A673 (cell line): ENCODE measurements at regions not wholly inside any gene's neighbourhood (a gene's known extent, or its start where the extent isn't known, plus 50 kb on each side); places are given as distances from the start of the nearest gene placed in this dataset.

Experiments used
- BruUV-seq: library from RNA; stranded (reverse); fragments of 400-500 nt; replicated peaks from 2 replicates; lab custom pipeline; 2021; lab: Mats Ljungman, UMichigan
- CTCF ChIA-PET: fragments of 300-600 bp; sonication (Branson Sonifier 250); formaldehyde crosslinking; loops from one replicate; lab custom pipeline; 2022; ENCODE audit warnings: antibody characterized with exemption; lab: Charles Lee
- POLR2A ChIA-PET: fragments of 300-600 bp; sonication (Branson Sonifier 250); formaldehyde crosslinking; loops from one replicate; lab custom pipeline; 2022; ENCODE audit warnings: antibody characterized with exemption; ENCODE audit not compliant: low non-redundant PET; lab: Charles Lee
- DNase-seq: peaks from one replicate; pipeline ENCODE4 v3.0.0-alpha.2; 2015; ENCODE audit warnings: low spot score
- H3K27ac ChIP-seq: fragments of 200-600 bp; sonication (generic); 2 replicates; pipeline ENCODE4 v1.5.1; 2016; ENCODE audit warnings: mixed run types, low read depth, mild to moderate bottlenecking, mixed read lengths, antibody characterized with exemption, low read length; ENCODE audit not compliant: poor library complexity, severe bottlenecking
- H3K27me3 ChIP-seq: fragments of 200-600 bp; sonication (generic); replicated peaks from 2 replicates; pipeline ENCODE4 v1.6.1; 2017; ENCODE audit warnings: mixed run types, low read depth, mild to moderate bottlenecking, mixed read lengths, antibody characterized with exemption, low read length; ENCODE audit not compliant: insufficient read depth, poor library complexity
- H3K36me3 ChIP-seq: fragments of 200-600 bp; sonication (generic); 2 replicates; pipeline ENCODE4 v1.6.1; 2016; ENCODE audit warnings: mixed run types, mild to moderate bottlenecking, mixed read lengths, antibody characterized with exemption, low read length; ENCODE audit not compliant: insufficient read depth, poor library complexity, severe bottlenecking
- H3K4me1 ChIP-seq: fragments of 200-600 bp; sonication (generic); 2 replicates; pipeline ENCODE4 v1.6.1; 2017; ENCODE audit warnings: mixed run types, mild to moderate bottlenecking, mixed read lengths, antibody characterized with exemption, low read length; ENCODE audit not compliant: insufficient read depth, poor library complexity, severe bottlenecking
- H3K4me3 ChIP-seq: fragments of 200-600 bp; sonication (generic); 2 replicates; pipeline ENCODE4 v1.5.1; 2016; ENCODE audit warnings: low read depth, mixed run types, mild to moderate bottlenecking, mixed read lengths, low read length; ENCODE audit not compliant: poor library complexity, severe bottlenecking
- H3K9me3 ChIP-seq: fragments of 200-600 bp; sonication (generic); 2 replicates; pipeline ENCODE4 v1.6.1; 2016; ENCODE audit warnings: mixed run types, low read depth, mild to moderate bottlenecking, mixed read lengths, antibody characterized with exemption, low read length; ENCODE audit not compliant: poor library complexity, severe bottlenecking
- EZH2 ChIP-seq: fragments of 200-600 bp; sonication (generic); IDR thresholded peaks from 2 replicates; pipeline ENCODE4 v1.6.1; 2017; ENCODE audit warnings: borderline replicate concordance, low read depth, mild to moderate bottlenecking, mixed read lengths, antibody characterized with exemption, low read length; ENCODE audit not compliant: poor library complexity, severe bottlenecking
- intact Hi-C: fragments of 100-400 bp; cut with micrococcal nuclease; formaldehyde crosslinking; loops from one replicate; pipeline ENCODE4 v1.10.0; 2022; ENCODE audit not compliant: unreplicated experiment
- TF ChIP-seq, protein P1 (sequence below): fragments of 300-800, 200-600 bp; sonication (generic); conservative IDR thresholded peaks from 2 replicates; pipeline ENCODE4 v1.5.1; 2017; ENCODE audit warnings: low read depth, mild to moderate bottlenecking, antibody characterized with exemption, low read length, moderate library complexity, mixed read lengths

DNA sequence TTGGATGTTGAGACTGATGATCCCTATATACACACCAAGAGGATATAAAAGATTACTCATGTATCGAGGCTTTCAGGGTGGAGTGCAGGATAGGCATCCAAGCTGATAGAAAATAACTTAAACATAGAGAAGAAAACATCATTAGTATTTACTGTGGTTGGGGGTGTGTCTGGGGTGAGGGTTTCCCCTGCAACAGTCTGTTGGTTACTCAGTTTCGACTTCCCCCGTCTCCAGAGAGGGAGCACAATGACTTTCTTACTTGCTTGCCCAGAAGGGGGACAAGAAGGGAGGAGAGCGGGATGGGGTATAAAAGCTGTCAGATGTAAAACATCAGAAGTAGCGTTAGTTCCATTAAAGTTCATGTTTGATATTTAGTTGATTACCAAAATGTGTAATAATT, 717.4 kb upstream of the ZP4 start:
- DNase-seq, result no peak
- Histone ChIP-seq H3K9me3 (no peaks in the 10 kb centered on the region), H3K27ac (no peak overlapping the region), H3K4me1 (no peaks in the 10 kb centered on the region), H3K4me3 (no peak overlapping the region), H3K27me3 (no peaks in the 10 kb centered on the region), H3K36me3 (no peaks in the 10 kb centered on the region)
- intact Hi-C loops, result no loop called here
- ChIA-PET POLR2A (no interaction called here), CTCF (no interaction called here)
- BruUV-seq, result no TSS peak
- TF ChIP-seq, protein P1, sequence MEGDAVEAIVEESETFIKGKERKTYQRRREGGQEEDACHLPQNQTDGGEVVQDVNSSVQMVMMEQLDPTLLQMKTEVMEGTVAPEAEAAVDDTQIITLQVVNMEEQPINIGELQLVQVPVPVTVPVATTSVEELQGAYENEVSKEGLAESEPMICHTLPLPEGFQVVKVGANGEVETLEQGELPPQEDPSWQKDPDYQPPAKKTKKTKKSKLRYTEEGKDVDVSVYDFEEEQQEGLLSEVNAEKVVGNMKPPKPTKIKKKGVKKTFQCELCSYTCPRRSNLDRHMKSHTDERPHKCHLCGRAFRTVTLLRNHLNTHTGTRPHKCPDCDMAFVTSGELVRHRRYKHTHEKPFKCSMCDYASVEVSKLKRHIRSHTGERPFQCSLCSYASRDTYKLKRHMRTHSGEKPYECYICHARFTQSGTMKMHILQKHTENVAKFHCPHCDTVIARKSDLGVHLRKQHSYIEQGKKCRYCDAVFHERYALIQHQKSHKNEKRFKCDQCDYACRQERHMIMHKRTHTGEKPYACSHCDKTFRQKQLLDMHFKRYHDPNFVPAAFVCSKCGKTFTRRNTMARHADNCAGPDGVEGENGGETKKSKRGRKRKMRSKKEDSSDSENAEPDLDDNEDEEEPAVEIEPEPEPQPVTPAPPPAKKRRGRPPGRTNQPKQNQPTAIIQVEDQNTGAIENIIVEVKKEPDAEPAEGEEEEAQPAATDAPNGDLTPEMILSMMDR, result no peak
- no peak for TF ChIP-seq EZH2

DNA sequence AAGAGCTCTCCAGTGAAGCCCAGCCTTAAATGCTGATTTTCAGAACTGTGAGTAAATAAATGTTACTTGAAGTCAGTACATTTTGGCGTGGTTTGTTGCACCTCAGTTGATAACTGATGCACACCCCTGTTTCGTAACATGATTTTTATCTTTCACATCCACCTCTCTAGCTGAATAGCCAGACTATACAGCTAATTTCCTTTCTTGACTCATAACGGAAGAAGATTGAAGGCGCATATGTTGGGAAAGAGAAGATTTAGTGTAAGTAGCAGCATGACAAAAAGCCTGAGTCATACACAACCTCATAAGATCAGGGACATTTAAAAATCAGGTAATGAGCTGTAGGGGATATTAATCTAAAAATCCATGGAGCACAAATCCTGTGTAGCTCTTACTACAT, 716.2 kb upstream of the ZP4 start:
- no peak overlapping the region for H3K4me3 ChIP-seq
- DNase-seq, result peak; percentile 43
- H3K27me3 ChIP-seq, result no peaks in the 10 kb centered on the region
- TF ChIP-seq EZH2, result no peak
- TF ChIP-seq, protein P1, result no peak
- no peaks in the 10 kb centered on the region for H3K9me3 ChIP-seq
- CTCF ChIA-PET, result no interaction called here
- H3K4me1 ChIP-seq, result no peaks in the 10 kb centered on the region
- no TSS peak for BruUV-seq
- H3K27ac ChIP-seq, result no peak overlapping the region
- H3K36me3 ChIP-seq, result no peaks in the 10 kb centered on the region
- intact Hi-C loops, result no loop called here
- POLR2A ChIA-PET, result no interaction called here

DNA sequence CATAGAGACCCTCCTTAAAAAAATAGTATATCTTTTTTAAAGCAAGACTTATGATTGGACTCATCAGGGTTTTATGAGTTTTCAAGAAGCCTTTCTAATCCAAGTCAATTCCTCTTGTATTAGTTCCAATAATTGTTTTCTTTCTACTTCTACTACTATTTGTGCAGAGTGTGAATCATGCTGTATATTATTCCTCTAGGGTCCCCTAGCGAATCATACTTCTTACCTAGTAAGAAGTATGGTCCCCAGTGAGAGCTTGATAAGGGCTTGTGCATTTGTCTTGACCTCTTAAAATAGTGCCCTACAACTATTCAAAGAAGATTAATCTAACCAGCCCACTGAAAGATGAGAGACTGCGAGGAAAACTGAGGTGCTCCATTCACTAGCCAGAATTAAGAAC, 715.7 kb upstream of the ZP4 start:
- intact Hi-C loops, result no loop called here
- Histone ChIP-seq H3K4me3 (no peak overlapping the region), H3K27ac (no peak overlapping the region), H3K9me3 (no peaks in the 10 kb centered on the region), H3K27me3 (no peaks in the 10 kb centered on the region), H3K4me1 (no peaks in the 10 kb centered on the region), H3K36me3 (no peaks in the 10 kb centered on the region)
- CTCF ChIA-PET, result no interaction called here
- no peak for DNase-seq
- BruUV-seq, result no TSS peak
- POLR2A ChIA-PET, result no interaction called here
- TF ChIP-seq EZH2, result no peak
- TF ChIP-seq, protein P1, result no peak
